ENCODE measurements at regions not wholly inside any gene's neighbourhood (a gene's known extent, or its start where the extent isn't known, plus 50 kb on each side); places are given as distances from the start of the nearest gene placed in this dataset.
"Not testable (repeated sequence)": the region's sequence is repeated elsewhere in the genome, so short reads cannot be mapped to it uniquely, and the experiment has no call there.

GRCh38 chr9:2397875-2398274 lies 223.7 kb upstream of the VLDLR start:
- not testable (repeated sequence) for DNase-seq

DNA sequence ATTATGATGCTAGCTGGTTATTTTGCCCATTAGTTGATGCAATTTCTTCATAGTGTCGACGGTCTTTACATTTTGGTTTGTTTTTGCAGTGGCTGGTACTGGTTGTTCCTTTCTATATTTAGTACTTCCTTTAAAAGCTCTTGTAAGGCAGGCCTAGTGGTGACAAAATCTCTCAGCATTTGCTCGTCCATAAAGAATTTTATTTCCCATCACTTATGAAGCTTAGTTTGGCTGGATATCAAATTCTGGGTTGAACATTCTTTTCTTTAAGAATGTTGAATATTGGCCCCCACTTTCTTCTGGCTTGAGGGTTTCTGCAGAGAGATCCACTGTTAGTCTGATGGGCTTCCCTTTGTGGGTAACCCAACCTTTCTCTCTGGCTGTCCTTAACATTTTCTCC lies 219.8 kb upstream of the VLDLR start:
- DNase-seq = not testable (repeated sequence)

- no peak for DNase-seq
These were observed 217.9 kb upstream of the VLDLR start for GRCh38 chr9:2403701-2404100.

DNA sequence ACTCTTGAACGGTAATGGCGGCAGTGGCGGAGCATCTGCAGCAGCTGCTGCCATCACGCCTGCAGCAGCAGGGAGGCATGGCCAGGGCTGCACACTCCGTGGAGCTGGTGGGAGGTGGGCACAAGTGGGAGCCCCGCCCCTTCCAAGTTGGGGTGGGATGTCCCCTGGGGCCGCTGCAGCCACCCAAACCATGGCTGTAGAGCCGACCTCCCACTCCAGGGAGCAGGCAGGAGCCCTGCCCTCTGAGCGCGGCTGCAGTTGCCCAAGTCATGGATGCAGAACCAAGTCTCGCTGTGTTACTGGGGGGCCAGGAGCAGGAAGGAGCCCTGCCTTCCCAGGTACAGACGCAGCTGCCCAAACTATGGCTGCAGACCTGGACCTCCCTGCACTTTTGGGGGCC lies 215.3 kb upstream of the VLDLR start:
- no peak for DNase-seq

DNA sequence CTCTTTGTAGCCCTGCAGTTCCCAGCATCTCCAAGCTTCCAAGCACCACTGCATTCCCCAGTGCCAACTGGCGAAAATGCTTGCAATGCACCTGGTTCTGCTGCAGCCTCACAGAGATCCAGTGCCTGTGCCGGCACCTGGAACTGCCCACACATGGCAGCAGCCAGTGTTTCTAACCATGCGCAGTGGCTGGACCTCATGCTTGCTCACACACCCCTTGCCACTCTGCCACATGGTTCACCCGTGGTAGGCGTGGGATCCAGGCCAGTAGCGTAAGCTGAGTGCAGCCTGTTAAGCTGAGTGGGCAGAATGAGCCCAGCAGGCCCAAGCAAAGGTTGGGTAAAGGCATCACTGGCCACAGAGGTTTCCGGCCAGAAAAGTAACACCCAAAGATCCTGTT lies 214.1 kb upstream of the VLDLR start:
- no peak for DNase-seq

- DNase-seq = no peak
These were observed 209.9 kb upstream of the VLDLR start for GRCh38 chr9:2411459-2412215.

DNA sequence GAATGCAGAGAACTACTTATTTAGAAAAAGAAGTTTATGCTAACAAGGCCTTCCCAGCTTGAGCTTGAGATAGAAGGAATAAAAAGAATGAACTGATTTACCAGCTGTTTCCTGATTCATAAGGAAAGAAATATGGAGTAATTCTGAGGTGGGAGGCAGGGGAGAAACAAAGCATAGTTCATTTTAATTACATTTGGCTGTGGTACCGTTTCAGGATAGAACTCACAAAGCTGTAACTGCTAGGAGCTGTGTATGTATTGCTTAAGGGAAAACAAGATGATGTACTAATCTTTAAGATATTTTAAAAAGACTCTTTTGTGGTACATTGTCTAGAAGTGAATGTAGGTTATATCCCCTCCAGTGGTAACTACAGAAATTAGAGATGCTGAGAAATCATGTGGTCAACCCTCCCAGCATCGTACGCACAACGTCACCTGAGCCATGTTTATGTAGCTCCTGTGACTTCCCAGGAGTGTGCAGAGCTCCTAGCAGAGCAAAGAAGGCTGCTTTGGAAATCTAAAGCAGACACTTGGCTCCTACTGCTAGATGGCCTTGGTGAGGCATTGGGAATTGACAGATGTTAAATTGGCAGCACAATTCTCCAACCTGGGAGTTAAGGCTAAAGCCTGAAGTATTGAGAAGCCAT lies 208.3 kb upstream of the VLDLR start:
- no peak for DNase-seq

- DNase-seq = no peak
These were observed 207.1 kb upstream of the VLDLR start for GRCh38 chr9:2414465-2414864.

DNA sequence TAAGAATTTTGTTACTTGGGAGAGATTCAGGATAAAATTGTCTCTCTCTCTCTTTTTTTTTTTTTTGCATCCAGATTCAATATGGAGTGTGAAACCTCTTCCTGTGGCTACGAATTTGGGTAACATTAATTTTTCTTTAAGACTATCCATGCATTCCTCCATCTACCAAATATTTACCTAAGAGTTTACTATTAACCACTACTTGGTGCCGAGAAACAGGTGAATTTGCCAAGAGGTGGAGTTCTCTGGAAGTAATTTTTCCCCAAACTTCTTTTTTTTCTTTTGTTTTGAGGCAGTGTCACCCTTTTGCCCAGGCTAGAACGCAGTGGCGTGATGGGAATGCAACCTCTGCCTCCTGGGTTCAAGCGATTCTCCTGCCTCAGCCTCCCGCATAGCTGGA lies 206.3 kb upstream of the VLDLR start:
- no peak for DNase-seq

- DNase-seq = no peak
These were observed 203.9 kb upstream of the VLDLR start for GRCh38 chr9:2417730-2418129.

DNA sequence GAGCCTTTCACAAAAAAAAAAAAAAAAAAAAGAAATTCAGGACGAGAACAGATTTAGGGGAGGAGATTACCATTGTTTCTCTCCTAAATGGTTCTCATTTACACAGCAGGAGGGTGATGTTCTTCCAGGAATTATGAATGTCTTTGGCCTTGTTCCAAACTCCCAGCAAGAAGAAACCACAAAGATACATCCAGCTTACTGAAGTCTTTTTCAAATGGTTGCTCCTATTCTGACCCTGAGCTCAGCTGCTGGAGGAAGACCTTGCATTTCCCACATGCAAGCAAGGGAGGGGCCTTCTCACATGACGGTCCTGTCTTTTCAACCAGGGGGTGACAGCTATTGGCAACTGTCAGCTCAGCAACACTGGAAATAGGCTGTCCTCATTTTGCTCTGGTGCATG lies 203.0 kb upstream of the VLDLR start:
- no peak for DNase-seq

GRCh38 chr9:2419347-2419746 lies 202.2 kb upstream of the VLDLR start:
- no peak for DNase-seq

GRCh38 chr9:2420543-2420942 lies 201.0 kb upstream of the VLDLR start:
- no peak for DNase-seq

DNA sequence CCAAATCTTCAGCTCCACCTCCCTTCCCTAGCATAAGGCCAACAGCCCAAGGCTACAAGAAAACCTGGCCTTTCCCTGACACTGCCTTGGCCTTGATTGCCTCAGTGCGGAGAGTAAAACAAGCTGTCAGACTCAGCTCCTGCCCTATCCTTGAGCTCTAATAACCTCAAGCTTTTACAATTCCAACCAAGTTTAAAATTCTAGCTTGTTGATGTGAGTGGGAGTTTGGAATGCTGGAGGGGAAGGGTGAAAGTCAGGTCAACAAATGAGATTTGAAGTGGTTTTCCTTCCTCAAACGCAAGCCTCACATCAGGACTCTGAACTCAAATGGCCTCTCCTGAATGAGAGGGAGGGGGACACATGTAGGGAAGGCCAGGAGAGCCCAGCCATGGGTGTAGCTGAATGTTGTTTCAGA lies 197.0 kb upstream of the VLDLR start:
- no peak for DNase-seq

DNA sequence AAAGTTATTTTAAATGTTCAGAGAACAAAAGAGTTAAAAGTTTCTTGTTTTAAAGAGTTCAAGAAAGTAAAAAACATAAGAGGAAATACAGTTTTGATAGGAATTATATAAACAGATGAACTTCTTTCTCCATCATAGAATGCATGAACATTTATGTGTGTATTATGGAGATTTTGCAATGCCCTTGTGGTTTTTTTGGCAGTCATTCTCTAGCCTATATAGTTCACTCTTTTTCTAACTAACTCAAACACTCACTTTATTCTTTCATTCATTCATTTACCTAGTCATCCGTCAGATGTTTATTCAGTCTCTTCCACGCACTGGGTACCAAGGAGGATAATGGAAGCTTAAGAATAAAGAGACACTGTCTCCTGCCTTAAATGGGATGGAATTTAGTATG lies 195.9 kb upstream of the VLDLR start:
- no peak for DNase-seq

DNA sequence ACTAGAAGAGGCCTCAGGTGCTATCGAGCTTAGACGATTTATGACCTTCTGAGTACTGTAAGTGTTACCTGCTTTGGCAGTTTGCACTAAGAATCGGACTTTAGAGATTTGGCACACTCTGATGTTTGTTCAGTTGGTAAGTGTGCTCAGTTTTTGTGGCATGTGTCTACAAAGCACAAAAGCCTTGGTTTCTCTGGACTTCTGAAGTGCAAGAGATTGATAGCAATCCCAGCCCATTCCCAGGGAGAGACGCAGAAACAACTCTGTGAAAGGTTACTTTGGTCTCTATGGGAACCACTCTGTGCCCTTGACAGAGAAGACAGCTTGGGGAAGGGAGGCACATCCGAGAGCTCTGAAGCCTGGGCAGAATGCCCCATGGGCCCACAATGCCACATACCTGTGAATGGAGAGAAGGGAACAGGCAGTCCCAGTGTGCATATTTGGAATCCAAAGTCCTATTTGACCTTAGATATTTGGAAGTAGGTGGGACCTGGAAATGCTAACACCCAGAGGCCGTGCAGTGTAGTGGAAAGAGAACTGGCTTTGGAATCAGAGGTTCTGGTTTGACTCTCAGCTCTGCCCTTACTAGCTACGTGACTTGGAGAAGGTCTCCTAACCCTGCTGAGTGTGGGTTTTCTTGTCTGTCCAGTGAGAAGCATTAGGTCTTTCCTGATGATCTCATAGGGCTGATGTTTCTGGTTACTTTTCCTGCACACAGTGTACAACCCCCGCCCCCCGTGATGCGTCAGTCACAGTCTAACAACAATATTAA lies 194.3 kb upstream of the VLDLR start:
- no peak for DNase-seq

DNA sequence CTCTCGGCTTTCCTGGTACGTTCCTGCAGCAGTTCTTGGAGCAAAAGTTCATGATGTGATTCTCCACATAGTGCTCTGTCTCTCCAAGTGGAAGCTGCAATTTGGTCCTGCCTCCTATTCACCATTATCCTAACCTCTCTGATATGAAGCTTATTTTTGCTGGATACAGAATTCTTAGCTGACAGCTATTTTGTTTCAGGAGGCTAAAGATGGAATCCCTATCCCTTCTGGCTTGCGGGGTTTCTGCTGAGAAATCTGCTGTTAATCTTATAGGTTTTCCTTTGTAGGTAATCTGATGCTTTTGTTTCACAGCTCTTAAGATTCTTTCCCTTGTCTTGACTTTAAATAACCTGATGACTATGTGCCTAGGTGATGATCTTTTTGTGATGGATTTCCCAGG lies 181.6 kb upstream of the VLDLR start:
- no peak for DNase-seq

- DNase-seq = not testable (repeated sequence)
These were observed 177.7 kb upstream of the VLDLR start for GRCh38 chr9:2443933-2444332.

DNA sequence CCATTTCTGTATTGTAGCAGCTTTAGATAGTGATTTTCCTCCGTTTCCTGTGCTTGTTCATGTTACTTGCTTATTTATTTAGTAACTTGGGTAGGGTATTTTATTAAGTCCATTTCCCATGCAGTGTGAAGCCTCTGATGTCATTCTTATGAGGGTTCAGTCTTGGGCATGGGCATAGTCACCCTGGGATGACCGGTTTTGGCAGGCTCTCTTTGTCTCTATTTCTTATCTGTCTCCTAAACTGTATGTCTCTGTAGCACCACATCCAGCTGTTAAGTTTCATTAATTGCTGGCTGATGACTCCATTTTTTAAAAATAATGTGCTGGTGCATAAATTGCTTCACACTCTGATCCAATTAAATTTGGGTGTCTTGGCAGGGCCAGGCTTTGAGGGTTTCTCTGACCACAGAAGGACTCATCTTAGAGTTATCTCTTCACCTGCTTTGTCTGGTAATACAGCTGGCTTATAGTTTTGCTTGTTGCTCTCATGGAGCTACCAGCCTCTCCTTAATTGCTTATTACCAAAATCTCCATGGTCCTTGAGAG lies 173.3 kb upstream of the VLDLR start:
- DNase-seq = no peak

DNA sequence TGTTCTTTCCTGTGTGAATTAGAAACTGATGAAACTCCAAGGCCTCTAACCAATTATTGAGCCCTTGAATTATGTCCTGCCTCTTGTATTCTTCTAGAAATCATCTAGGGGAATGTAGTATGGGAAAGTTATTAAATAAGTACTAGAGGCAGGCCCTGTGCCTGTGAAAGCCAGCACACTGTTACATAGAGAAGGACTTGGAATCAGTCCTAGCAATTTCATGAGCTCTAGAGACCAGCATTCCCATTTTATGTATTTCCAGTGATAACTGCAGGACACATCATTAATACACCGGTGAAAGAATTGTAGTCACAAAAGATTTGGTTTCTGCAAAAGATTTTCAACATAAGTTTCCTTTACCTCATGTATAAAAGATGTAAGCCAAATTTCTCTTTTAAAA lies 168.5 kb upstream of the VLDLR start:
- no peak for DNase-seq

DNA sequence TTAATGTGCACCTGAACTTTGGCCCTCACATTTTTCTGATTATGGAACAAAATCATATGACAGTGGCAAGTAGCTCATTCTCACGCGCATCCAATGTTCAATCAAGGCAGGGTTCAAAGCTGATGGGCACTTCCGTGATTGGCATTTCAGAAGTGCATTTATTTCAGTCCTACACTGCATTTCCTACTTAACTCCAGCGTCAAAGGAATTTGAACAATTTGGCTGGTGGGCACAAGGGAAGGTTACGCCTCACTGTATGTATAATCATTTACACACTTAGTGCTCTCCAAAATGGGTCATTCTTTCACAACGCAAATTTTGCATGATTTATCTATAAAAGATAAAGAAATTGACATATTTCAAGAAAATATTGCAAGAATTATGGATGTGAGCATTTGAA lies 167.9 kb upstream of the VLDLR start:
- DNase-seq = no peak

DNA sequence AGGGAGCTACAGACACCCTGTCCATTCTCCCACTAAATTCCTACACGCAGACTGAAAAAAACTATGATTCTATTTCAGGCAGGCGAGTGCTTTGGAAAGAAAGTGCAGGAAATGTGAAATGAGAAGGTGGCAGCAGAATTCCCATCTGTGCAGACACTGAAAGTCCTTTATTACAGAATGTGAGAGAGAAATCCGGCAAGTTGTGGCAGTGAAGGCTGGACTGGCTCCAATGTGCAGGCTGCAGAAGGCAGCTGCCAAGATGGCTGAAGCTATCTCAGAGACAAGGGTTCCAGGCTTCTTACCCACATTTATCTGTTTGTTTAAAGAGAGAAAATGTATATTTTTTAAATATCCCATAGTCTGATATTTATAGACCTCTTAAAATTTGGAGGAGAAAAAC lies 161.8 kb upstream of the VLDLR start:
- no peak for DNase-seq

GRCh38 chr9:2461892-2462291 lies 159.7 kb upstream of the VLDLR start:
- DNase-seq = no peak

GRCh38 chr9:2464624-2465023 lies 157.0 kb upstream of the VLDLR start:
- DNase-seq = no peak
